ENCODE measurements at regions not wholly inside any gene's neighbourhood (a gene's known extent, or its start where the extent isn't known, plus 50 kb on each side); places are given as distances from the start of the nearest gene placed in this dataset. TPM values are rescaled to one million over a fixed set of nuclear protein-coding genes. Genes with fewer than 3 reads are reported as not detected.

DNA sequence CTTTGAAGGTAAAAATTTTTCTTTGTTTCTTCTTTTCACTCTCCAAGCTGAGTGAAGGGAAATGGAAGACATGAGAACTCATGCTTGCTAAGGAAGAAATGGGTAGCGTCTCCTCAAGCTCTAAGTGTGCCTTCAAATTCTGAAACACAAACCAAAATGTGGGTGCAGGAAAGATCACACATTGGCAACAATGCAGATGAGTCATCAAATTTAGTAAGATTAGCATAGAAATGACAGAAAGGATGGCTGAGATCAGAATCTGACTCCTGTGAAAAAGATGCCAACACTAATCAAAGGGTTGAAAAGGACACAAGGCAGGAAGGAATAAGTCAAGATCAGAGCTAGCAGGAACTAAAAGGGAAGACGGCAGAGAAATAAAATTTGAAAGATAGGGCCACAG is 61.1 kb upstream of the ZNF462 start:
- POLR2A ChIA-PET = no interaction called here
- peaks cover 6% of the 10 kb centered on the region; the same call in 1 of the 2 replicates for H3K4me1 Mint-ChIP-seq
- DNase-seq (ENCODE audit: low spot score) (no peak), ATAC-seq (no peak)
- no peaks in the 10 kb centered on the region for H3K36me3 Mint-ChIP-seq
- no peak for TF ChIP-seq SMAD3 (CRISPR knock-in tag; IDR thresholded peaks at IDR 0.05; ENCODE audit: borderline replicate concordance)
- no peak for TF ChIP-seq TCF7 (CRISPR knock-in tag; IDR thresholded peaks at IDR 0.05; ENCODE audit: low read depth)
- peaks cover 11% of the 10 kb centered on the region for H3K9me3 Mint-ChIP-seq
- no peaks in the 10 kb centered on the region for H3K27me3 Mint-ChIP-seq (ENCODE audit: low read depth)
- H3K27ac Mint-ChIP-seq = no peak overlapping the region
- CTCF ChIA-PET = no interaction called here
- no peak overlapping the region for H3K4me3 Mint-ChIP-seq

Small RNA genes lying in the stretch of these regions (microRNA-seq; reads per million reads assigned to microRNA genes)
- gene MIR8081 (ENCODE audit: borderline number of aligned reads) = not detected

All from WTC11 (cell line).